CD4-positive, alpha-beta T cell (primary cell): ENCODE measurements at regions not wholly inside any gene's neighbourhood (a gene's known extent, or its start where the extent isn't known, plus 50 kb on each side); places are given as distances from the start of the nearest gene placed in this dataset.

Experiments
- ATAC-seq: fragments of 200-7000 bp; cut with Tn5 transposase; one replicate; pipeline ENCODE4 v1.10.0; 2022; ENCODE audit warnings: mild to moderate bottlenecking; ENCODE audit not compliant: poor library complexity
- CTCF ChIA-PET: fragments of 350-600 bp; sonication (Branson Sonifier 250); formaldehyde crosslinking; loops from one replicate; lab custom pipeline; 2021; ENCODE audit warnings: antibody characterized with exemption, inconsistent platforms; lab: Charles Lee
- POLR2A ChIA-PET: fragments of 350-600 bp; sonication (Branson Sonifier 250); formaldehyde crosslinking; loops from one replicate; lab custom pipeline; 2021; ENCODE audit warnings: antibody characterized with exemption, inconsistent platforms; lab: Charles Lee
- DNase-seq, 14 experiments: peaks; one replicate each; pipeline ENCODE4 v3.0.0-alpha.2; 2013 to 2020; ENCODE audit warnings: mixed read lengths in 2 of 14
- H3K27ac ChIP-seq, 2 donors: one replicate each; pipeline versions ENCODE4 v1.5.1 to v1.7.0; 2013; ENCODE audit warnings: low read length in 2 of 2, low read depth in 1 of 2, mild to moderate bottlenecking in 1 of 2
- H3K27me3 ChIP-seq, 2 experiments: 1 replicate in 1 of 2; 2 replicates in 1 of 2; pipeline versions ENCODE4 v1.6.1 to v1.7.0; 2013; ENCODE audit warnings: low read length in 2 of 2, control low read depth in 1 of 2, mild to moderate bottlenecking in 1 of 2, moderate library complexity in 1 of 2; ENCODE audit not compliant: insufficient read depth in 2 of 2, control insufficient read depth in 1 of 2
- H3K36me3 ChIP-seq: one replicate; pipeline ENCODE4 v1.6.1; 2013; ENCODE audit warnings: low read length, control low read depth; ENCODE audit not compliant: insufficient read depth
- H3K4me1 ChIP-seq: one replicate; pipeline ENCODE4 v1.6.1; 2013; ENCODE audit warnings: low read length, control low read depth; ENCODE audit not compliant: insufficient read depth
- H3K4me3 ChIP-seq: one replicate; pipeline ENCODE4 v1.5.1; 2013; ENCODE audit warnings: mild to moderate bottlenecking, low read length, moderate library complexity
- H3K9me3 ChIP-seq, 2 experiments: 1 replicate in 1 of 2; 2 replicates in 1 of 2; pipeline versions ENCODE4 v1.6.1 to v1.7.0; 2013; ENCODE audit warnings: low read length in 2 of 2, mild to moderate bottlenecking in 2 of 2, control low read depth in 1 of 2, moderate library complexity in 1 of 2; ENCODE audit not compliant: control insufficient read depth in 1 of 2, insufficient read depth in 1 of 2
- H3K27ac Mint-ChIP-seq: one replicate; pipeline ENCODE4 v1.8.0; 2020; ENCODE audit warnings: mixed read lengths
- H3K27me3 Mint-ChIP-seq: one replicate; pipeline ENCODE4 v1.8.0; 2021; ENCODE audit warnings: mixed read lengths
- H3K36me3 Mint-ChIP-seq: one replicate; pipeline ENCODE4 v1.8.0; 2021; ENCODE audit warnings: low read depth, mixed read lengths
- H3K4me1 Mint-ChIP-seq: one replicate; pipeline ENCODE4 v1.8.0; 2021; ENCODE audit warnings: low read depth, mixed read lengths
- H3K4me3 Mint-ChIP-seq: one replicate; pipeline ENCODE4 v1.8.0; 2020; ENCODE audit warnings: mild to moderate bottlenecking, mixed read lengths
- H3K9me3 Mint-ChIP-seq: one replicate; pipeline ENCODE4 v1.8.0; 2020; ENCODE audit warnings: mixed read lengths
- intact Hi-C, 2 experiments: fragments of 100-400 bp; cut with DNase I in 1 of 2; cut with micrococcal nuclease in 1 of 2; formaldehyde crosslinking; loops; one replicate each; pipeline versions ENCODE4 v1.15.1 to v1.9.0; 2023 to 2025; cut with DNase I, micrococcal nuclease
- TF ChIP-seq, protein P1 (sequence below): fragments of 200-600 bp; IDR thresholded peaks from one replicate; pipeline ENCODE4 v1.8.0; 2022; ENCODE audit warnings: antibody characterized with exemption, mild to moderate bottlenecking

DNA sequence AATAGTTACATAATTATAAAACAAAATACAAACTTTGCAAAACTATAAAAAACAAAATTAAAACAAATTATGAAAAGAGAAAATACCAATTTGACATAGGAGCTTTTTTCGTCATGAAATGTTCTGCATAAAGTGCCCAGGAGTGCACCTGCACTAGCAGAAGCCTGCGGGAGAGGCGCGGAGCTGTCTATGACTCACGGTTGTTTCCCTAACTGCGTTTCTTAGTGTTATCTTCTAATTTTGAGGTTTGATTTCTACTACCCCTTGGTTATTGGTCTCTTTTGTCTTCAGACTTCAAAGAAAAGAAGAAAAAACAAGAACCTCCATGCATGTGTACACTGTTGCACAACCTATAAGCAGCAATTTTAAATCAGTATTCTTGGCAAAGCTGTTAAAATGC lies 740.9 kb upstream of the LRRC4C start:
- ATAC-seq = no peak
- TF ChIP-seq, protein P1, sequence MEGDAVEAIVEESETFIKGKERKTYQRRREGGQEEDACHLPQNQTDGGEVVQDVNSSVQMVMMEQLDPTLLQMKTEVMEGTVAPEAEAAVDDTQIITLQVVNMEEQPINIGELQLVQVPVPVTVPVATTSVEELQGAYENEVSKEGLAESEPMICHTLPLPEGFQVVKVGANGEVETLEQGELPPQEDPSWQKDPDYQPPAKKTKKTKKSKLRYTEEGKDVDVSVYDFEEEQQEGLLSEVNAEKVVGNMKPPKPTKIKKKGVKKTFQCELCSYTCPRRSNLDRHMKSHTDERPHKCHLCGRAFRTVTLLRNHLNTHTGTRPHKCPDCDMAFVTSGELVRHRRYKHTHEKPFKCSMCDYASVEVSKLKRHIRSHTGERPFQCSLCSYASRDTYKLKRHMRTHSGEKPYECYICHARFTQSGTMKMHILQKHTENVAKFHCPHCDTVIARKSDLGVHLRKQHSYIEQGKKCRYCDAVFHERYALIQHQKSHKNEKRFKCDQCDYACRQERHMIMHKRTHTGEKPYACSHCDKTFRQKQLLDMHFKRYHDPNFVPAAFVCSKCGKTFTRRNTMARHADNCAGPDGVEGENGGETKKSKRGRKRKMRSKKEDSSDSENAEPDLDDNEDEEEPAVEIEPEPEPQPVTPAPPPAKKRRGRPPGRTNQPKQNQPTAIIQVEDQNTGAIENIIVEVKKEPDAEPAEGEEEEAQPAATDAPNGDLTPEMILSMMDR = no peak

DNA sequence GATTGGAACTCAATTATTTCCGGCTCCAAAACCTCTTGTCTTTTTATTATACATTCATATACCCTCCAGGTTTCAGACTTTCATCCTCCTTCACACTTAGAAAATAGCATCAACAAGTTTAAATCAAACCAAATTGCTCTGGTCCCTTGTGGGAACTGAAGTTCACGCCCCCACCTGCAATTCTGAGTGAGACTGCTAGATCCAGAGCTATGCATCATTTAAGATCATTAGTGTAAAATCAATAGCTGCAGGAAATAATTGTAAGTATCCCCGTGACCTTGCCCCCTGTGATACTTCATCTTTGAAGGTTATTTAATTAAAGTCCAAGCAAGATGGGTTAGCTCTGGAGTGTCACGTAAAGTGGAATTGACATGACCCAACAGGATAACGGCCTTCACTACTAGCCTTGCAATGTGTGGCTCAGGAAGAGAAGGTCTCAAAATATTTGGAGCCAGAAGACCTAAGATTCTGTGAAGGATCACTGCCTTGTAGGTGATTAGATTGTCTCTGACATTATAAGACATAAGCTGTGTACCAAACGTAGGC lies 742.2 kb upstream of the LRRC4C start:
- Mint-ChIP-seq H3K9me3 (peaks cover 20% of the 10 kb centered on the region), H3K4me1 (no peaks in the 10 kb centered on the region), H3K36me3 (no peaks in the 10 kb centered on the region), H3K27me3 (no peaks in the 10 kb centered on the region), H3K27ac (no peak overlapping the region), H3K4me3 (no peak overlapping the region)
- H3K4me3 ChIP-seq = no peak overlapping the region
- CTCF ChIA-PET = no interaction called here
- intact Hi-C loops = no loop called here
- TF ChIP-seq, protein P1 = no peak
- POLR2A ChIA-PET = no interaction called here
- H3K27me3 ChIP-seq = no peaks in the 10 kb centered on the region
- no peak for DNase-seq
- H3K36me3 ChIP-seq = no peaks in the 10 kb centered on the region
- H3K4me1 ChIP-seq = no peaks in the 10 kb centered on the region
- H3K9me3 ChIP-seq = peaks cover 4 to 8% of the 10 kb centered on the region in 2 experiments
- H3K27ac ChIP-seq = no peak overlapping the region
- no peak for ATAC-seq

More for the DNA sequence above, 740.9 kb upstream of the LRRC4C start:
- Histone ChIP-seq H3K4me3 (no peak overlapping the region), H3K27me3 (no peaks in the 10 kb centered on the region), H3K36me3 (no peaks in the 10 kb centered on the region), H3K4me1 (no peaks in the 10 kb centered on the region), H3K9me3 (peaks cover 4 to 8% of the 10 kb centered on the region in 2 experiments), H3K27ac (no peak overlapping the region)
- no peak overlapping the region for H3K27ac Mint-ChIP-seq
- no peak for DNase-seq
- ChIA-PET CTCF (interaction anchor here (0.7 kb wide), 2 partner anchors 209 to 1098 kb away, joined by 3 to 4 read pairs; no protein-coding TSS in a partner anchor), POLR2A (no interaction called here)
- H3K27me3 Mint-ChIP-seq = no peaks in the 10 kb centered on the region
- H3K36me3 Mint-ChIP-seq = no peaks in the 10 kb centered on the region
- H3K9me3 Mint-ChIP-seq = peaks cover 20% of the 10 kb centered on the region
- H3K4me3 Mint-ChIP-seq = no peak overlapping the region
- H3K4me1 Mint-ChIP-seq = no peaks in the 10 kb centered on the region
- intact Hi-C loops = no loop called here

DNA sequence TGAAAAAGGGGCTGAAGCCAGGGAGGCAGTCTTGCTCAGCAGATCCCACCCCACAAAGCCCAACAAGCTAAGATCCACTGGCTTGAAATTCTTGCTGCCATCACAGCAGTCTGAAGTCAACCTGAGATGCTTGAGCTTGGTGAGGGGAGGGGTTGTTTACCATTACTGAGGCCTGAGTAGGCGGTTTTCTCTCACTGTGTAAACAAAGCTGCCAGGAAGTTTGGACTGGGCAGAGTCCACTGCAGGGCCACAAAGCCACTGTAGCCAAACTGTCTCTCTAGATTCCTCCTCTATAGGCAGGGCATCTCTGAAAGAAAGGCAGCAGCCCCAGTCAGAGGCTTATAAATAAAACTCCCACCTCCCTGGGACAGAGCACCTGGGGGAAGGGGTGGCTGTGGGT lies 746.1 kb upstream of the LRRC4C start:
- intact Hi-C loops = no loop called here
- POLR2A ChIA-PET = no interaction called here
- Mint-ChIP-seq H3K4me3 (no peak overlapping the region), H3K4me1 (no peaks in the 10 kb centered on the region), H3K27me3 (no peaks in the 10 kb centered on the region), H3K9me3 (peaks cover 9% of the 10 kb centered on the region), H3K27ac (no peak overlapping the region), H3K36me3 (no peaks in the 10 kb centered on the region)
- Histone ChIP-seq H3K4me3 (no peak overlapping the region), H3K4me1 (no peaks in the 10 kb centered on the region), H3K27ac (no peak overlapping the region), H3K36me3 (no peaks in the 10 kb centered on the region), H3K27me3 (no peaks in the 10 kb centered on the region), H3K9me3 (peaks cover 0 to 5% of the 10 kb centered on the region in 2 experiments)
- CTCF ChIA-PET = no interaction called here
- no peak for ATAC-seq
- DNase-seq = no peak
- TF ChIP-seq, protein P1 = no peak
